IgD-negative memory B cell (primary cell): ENCODE measurements at regions not wholly inside any gene's neighbourhood (a gene's known extent, or its start where the extent isn't known, plus 50 kb on each side); places are given as distances from the start of the nearest gene placed in this dataset.
"Not testable (repeated sequence)": the region's sequence is repeated elsewhere in the genome, so short reads cannot be mapped to it uniquely, and the experiment has no call there.

Experiments
- H3K27ac Mint-ChIP-seq, 3 donors: one replicate each; pipeline ENCODE4 v1.8.0; 2020 to 2022; ENCODE audit warnings: mild to moderate bottlenecking in 3 of 3, mixed read lengths in 3 of 3, moderate library complexity in 1 of 3
- H3K27me3 Mint-ChIP-seq: one replicate; pipeline ENCODE4 v1.8.0; 2021; ENCODE audit warnings: mixed read lengths
- H3K36me3 Mint-ChIP-seq: one replicate; pipeline ENCODE4 v1.8.0; 2020; ENCODE audit warnings: mild to moderate bottlenecking, mixed read lengths
- H3K4me1 Mint-ChIP-seq, 3 donors: one replicate each; pipeline ENCODE4 v1.8.0; 2020 to 2022; ENCODE audit warnings: mixed read lengths in 3 of 3, mild to moderate bottlenecking in 1 of 3
- H3K4me3 Mint-ChIP-seq, 4 donors: one replicate each; pipeline ENCODE4 v1.8.0; 2020 to 2022; ENCODE audit warnings: mild to moderate bottlenecking in 4 of 4, mixed read lengths in 4 of 4, moderate library complexity in 3 of 4
- H3K9me3 Mint-ChIP-seq, 3 donors: one replicate each; pipeline ENCODE4 v1.8.0; 2020 to 2021; ENCODE audit warnings: mixed read lengths in 3 of 3, mild to moderate bottlenecking in 1 of 3

- H3K4me3 Mint-ChIP-seq, H3K27ac Mint-ChIP-seq, H3K4me1 Mint-ChIP-seq, H3K27me3 Mint-ChIP-seq, H3K36me3 Mint-ChIP-seq: not testable (repeated sequence)
- peaks cover 9 to 35% (median 24%) of the 10 kb centered on the region in 3 donors for H3K9me3 Mint-ChIP-seq
These were observed 168.3 kb downstream of the CD24 start for GRCh38 chr6:106806253-106806652.

GRCh38 chr6:106805771-106806170, 168.8 kb downstream of the CD24 start:
- peaks cover 8 to 30% (median 24%) of the 10 kb centered on the region in 3 donors for H3K9me3 Mint-ChIP-seq
- no peaks in the 10 kb centered on the region for H3K27me3 Mint-ChIP-seq
- no peaks in the 10 kb centered on the region for H3K36me3 Mint-ChIP-seq
- H3K4me3 Mint-ChIP-seq = no peak overlapping the region
- no peaks in the 10 kb centered on the region for H3K4me1 Mint-ChIP-seq
- H3K27ac Mint-ChIP-seq = no peak overlapping the region

- Mint-ChIP-seq H3K9me3 (peaks cover 8 to 21% (median 20%) of the 10 kb centered on the region in 3 donors), H3K4me3 (peak overlapping the region in 1 of 4 donors; percentile 18), H3K36me3 (no peaks in the 10 kb centered on the region), H3K27me3 (no peaks in the 10 kb centered on the region), H3K4me1 (peaks cover under 1% of the 10 kb centered on the region in 3 donors), H3K27ac (no peak overlapping the region)
These were observed 169.9 kb downstream of the CD24 start for GRCh38 chr6:106804346-106805335.

GRCh38 chr6:106803188-106803587, 171.3 kb downstream of the CD24 start:
- H3K4me1 Mint-ChIP-seq = peaks cover 9 to 10% (median 9%) of the 10 kb centered on the region in 3 donors
- H3K9me3 Mint-ChIP-seq = peaks cover 3 to 10% (median 8%) of the 10 kb centered on the region in 3 donors
- H3K36me3 Mint-ChIP-seq = no peaks in the 10 kb centered on the region
- peaks cover 4% of the 10 kb centered on the region for H3K27me3 Mint-ChIP-seq
- no peak overlapping the region for H3K4me3 Mint-ChIP-seq
- no peak overlapping the region for H3K27ac Mint-ChIP-seq

- H3K4me3 Mint-ChIP-seq = no peak overlapping the region
- peak overlapping the region in 1 of 3 donors; percentile 1 for H3K27ac Mint-ChIP-seq
- H3K36me3 Mint-ChIP-seq = no peaks in the 10 kb centered on the region
- H3K4me1 Mint-ChIP-seq = peaks cover 9 to 13% (median 9%) of the 10 kb centered on the region in 3 donors
- peaks cover 3 to 5% (median 4%) of the 10 kb centered on the region in 3 donors for H3K9me3 Mint-ChIP-seq
- H3K27me3 Mint-ChIP-seq = peaks cover 4% of the 10 kb centered on the region
These were observed 172.4 kb downstream of the CD24 start for GRCh38 chr6:106802139-106802538.

- Mint-ChIP-seq H3K4me1 (peaks cover 9 to 13% (median 9%) of the 10 kb centered on the region in 3 donors), H3K27me3 (peaks cover 4% of the 10 kb centered on the region), H3K4me3 (no peak overlapping the region), H3K9me3 (no peaks in the 10 kb centered on the region), H3K36me3 (no peaks in the 10 kb centered on the region), H3K27ac (no peak overlapping the region)
These were observed 171.9 kb downstream of the QRSL1 start for GRCh38 chr6:106801256-106801655.

- H3K36me3 Mint-ChIP-seq = no peaks in the 10 kb centered on the region
- H3K4me1 Mint-ChIP-seq = peaks cover 9 to 13% (median 9%) of the 10 kb centered on the region in 3 donors
- H3K27ac Mint-ChIP-seq = no peak overlapping the region
- H3K4me3 Mint-ChIP-seq = no peak overlapping the region
- H3K27me3 Mint-ChIP-seq = peaks cover 4% of the 10 kb centered on the region
- no peaks in the 10 kb centered on the region for H3K9me3 Mint-ChIP-seq
These were observed 171.0 kb downstream of the QRSL1 start for GRCh38 chr6:106800379-106800778.

- no peaks in the 10 kb centered on the region for H3K36me3 Mint-ChIP-seq
- H3K9me3 Mint-ChIP-seq = no peaks in the 10 kb centered on the region
- peaks cover 9 to 13% (median 9%) of the 10 kb centered on the region in 3 donors for H3K4me1 Mint-ChIP-seq
- H3K4me3 Mint-ChIP-seq = peak overlapping the region in 1 of 4 donors; percentile 85
- peaks cover 4% of the 10 kb centered on the region for H3K27me3 Mint-ChIP-seq
- no peak overlapping the region for H3K27ac Mint-ChIP-seq
These were observed 169.9 kb downstream of the QRSL1 start for GRCh38 chr6:106799031-106799894.

- H3K27me3 Mint-ChIP-seq = peaks cover 4% of the 10 kb centered on the region
- H3K9me3 Mint-ChIP-seq = no peaks in the 10 kb centered on the region
- H3K4me3 Mint-ChIP-seq = no peak overlapping the region
- peaks cover 9 to 13% (median 9%) of the 10 kb centered on the region in 3 donors for H3K4me1 Mint-ChIP-seq
- no peaks in the 10 kb centered on the region for H3K36me3 Mint-ChIP-seq
- no peak overlapping the region for H3K27ac Mint-ChIP-seq
These were observed 167.8 kb downstream of the QRSL1 start for GRCh38 chr6:106797186-106797585.

GRCh38 chr6:106796781-106797180, 167.4 kb downstream of the QRSL1 start:
- no peaks in the 10 kb centered on the region for H3K9me3 Mint-ChIP-seq
- no peak overlapping the region for H3K4me3 Mint-ChIP-seq
- H3K4me1 Mint-ChIP-seq = peaks cover 9 to 13% (median 10%) of the 10 kb centered on the region in 3 donors
- no peak overlapping the region for H3K27ac Mint-ChIP-seq
- H3K27me3 Mint-ChIP-seq = peaks cover 4% of the 10 kb centered on the region
- H3K36me3 Mint-ChIP-seq = no peaks in the 10 kb centered on the region

GRCh38 chr6:106794129-106794528, 164.8 kb downstream of the QRSL1 start:
- Mint-ChIP-seq H3K36me3 (no peaks in the 10 kb centered on the region), H3K9me3 (no peaks in the 10 kb centered on the region), H3K27ac (no peak overlapping the region), H3K4me1 (peaks cover 20 to 27% (median 26%) of the 10 kb centered on the region in 3 donors), H3K4me3 (no peak overlapping the region), H3K27me3 (peaks cover 2% of the 10 kb centered on the region)

- Mint-ChIP-seq H3K36me3 (no peaks in the 10 kb centered on the region), H3K4me3 (no peak overlapping the region), H3K27ac (peak overlapping the region in 1 of 3 donors; percentile 6), H3K27me3 (no peaks in the 10 kb centered on the region), H3K4me1 (peaks cover 16 to 24% (median 19%) of the 10 kb centered on the region in 3 donors), H3K9me3 (no peaks in the 10 kb centered on the region)
These were observed 163.3 kb downstream of the QRSL1 start for GRCh38 chr6:106792536-106793236.

- H3K27ac Mint-ChIP-seq = no peak overlapping the region
- H3K4me1 Mint-ChIP-seq = peaks cover 18 to 27% (median 19%) of the 10 kb centered on the region in 3 donors
- no peaks in the 10 kb centered on the region for H3K9me3 Mint-ChIP-seq
- H3K36me3 Mint-ChIP-seq = no peaks in the 10 kb centered on the region
- no peaks in the 10 kb centered on the region for H3K27me3 Mint-ChIP-seq
- H3K4me3 Mint-ChIP-seq = no peak overlapping the region
These were observed 161.6 kb downstream of the QRSL1 start for GRCh38 chr6:106790935-106791334.

GRCh38 chr6:106790149-106790770, 160.9 kb downstream of the QRSL1 start:
- no peaks in the 10 kb centered on the region for H3K36me3 Mint-ChIP-seq
- peak overlapping the region in 2 of 3 donors; percentile 29 to 72 for H3K27ac Mint-ChIP-seq
- H3K27me3 Mint-ChIP-seq = no peaks in the 10 kb centered on the region
- peak overlapping the region in 1 of 4 donors; percentile 75 for H3K4me3 Mint-ChIP-seq
- H3K9me3 Mint-ChIP-seq = no peaks in the 10 kb centered on the region
- peaks cover 18 to 29% (median 19%) of the 10 kb centered on the region in 3 donors for H3K4me1 Mint-ChIP-seq
